Neural cell (in vitro differentiated cells): ENCODE measurements at regions not wholly inside any gene's neighbourhood (a gene's known extent, or its start where the extent isn't known, plus 50 kb on each side); places are given as distances from the start of the nearest gene placed in this dataset.

Experiments used
- H2AFZ ChIP-seq: fragments of 200-600, 300-800 bp; sonication (generic), shearing (Covaris generic); 2 replicates; pipeline ENCODE4 v1.6.0; 2014; ENCODE audit warnings: low read depth, mild to moderate bottlenecking, antibody characterized with exemption, low read length, moderate library complexity
- H3F3A ChIP-seq: fragments of 200-600 bp; shearing (Covaris generic); 2 replicates; pipeline ENCODE4 v1.6.1; 2016; ENCODE audit warnings: mild to moderate bottlenecking, moderate library complexity, mixed read lengths, antibody characterized with exemption, low read length; ENCODE audit not compliant: insufficient read depth, poor library complexity, severe bottlenecking
- H3K27ac ChIP-seq: fragments of 200-600, 300-800 bp; sonication (generic), shearing (Covaris generic); 2 replicates; pipeline ENCODE4 v1.5.1; 2014; ENCODE audit warnings: mild to moderate bottlenecking, low read length, moderate library complexity
- H3K27me3 ChIP-seq: fragments of 300-800, 200-600 bp; sonication (generic), shearing (Covaris generic); 2 replicates; pipeline ENCODE4 v1.6.0; 2014; ENCODE audit warnings: mild to moderate bottlenecking, low read depth, low read length, moderate library complexity; ENCODE audit not compliant: insufficient read depth
- H3K36me3 ChIP-seq: fragments of 300-800, 200-600 bp; sonication (generic), shearing (Covaris generic); 2 replicates; pipeline ENCODE4 v1.5.1; 2014; ENCODE audit warnings: mild to moderate bottlenecking, antibody characterized with exemption, low read length, moderate library complexity; ENCODE audit not compliant: insufficient read depth
- H3K4me2 ChIP-seq: fragments of 300-800, 200-600 bp; sonication (generic), shearing (Covaris generic); 2 replicates; pipeline ENCODE4 v1.6.0; 2014; ENCODE audit warnings: mild to moderate bottlenecking, low read length
- H3K4me3 ChIP-seq: fragments of 300-800, 200-600 bp; sonication (generic), shearing (Covaris generic); 2 replicates; pipeline ENCODE4 v1.5.1; 2014; ENCODE audit warnings: mild to moderate bottlenecking, low read length, moderate library complexity
- H3K79me2 ChIP-seq: fragments of 200-600 bp; shearing (Covaris generic); replicated peaks from 2 replicates; pipeline ENCODE4 v1.6.0; 2014; ENCODE audit warnings: mild to moderate bottlenecking, low read length, moderate library complexity; ENCODE audit not compliant: insufficient read depth
- H3K9ac ChIP-seq: fragments of 300-800, 200-600 bp; sonication (generic), shearing (Covaris generic); 2 replicates; pipeline ENCODE4 v1.6.1; 2016; ENCODE audit warnings: mild to moderate bottlenecking, low read length, mixed read lengths
- H3K9me2 ChIP-seq: fragments of 200-600 bp; shearing (Covaris generic); 2 replicates; pipeline ENCODE4 v1.6.1; 2016; ENCODE audit warnings: mild to moderate bottlenecking, low read length, mixed read lengths; ENCODE audit not compliant: insufficient read depth
- H3K9me3 ChIP-seq: fragments of 200-600, 300-800 bp; sonication (generic), shearing (Covaris generic); 2 replicates; pipeline ENCODE4 v1.6.1; 2016; ENCODE audit warnings: mild to moderate bottlenecking, mixed run types, low read length, moderate library complexity, mixed read lengths
- H4K20me1 ChIP-seq: fragments of 200-600 bp; shearing (Covaris generic); 2 replicates; pipeline ENCODE4 v1.6.1; 2016; ENCODE audit warnings: mild to moderate bottlenecking, mixed run types; ENCODE audit not compliant: insufficient read depth
- CTCF ChIP-seq: fragments of 450-650 bp; IDR thresholded peaks from 2 replicates; pipeline ENCODE4 v1.5.1; 2014; ENCODE audit warnings: antibody characterized with exemption, mild to moderate bottlenecking, moderate library complexity; ENCODE audit not compliant: poor library complexity, severe bottlenecking
- EP300 ChIP-seq: fragments of 450-650 bp; conservative IDR thresholded peaks from 2 replicates; pipeline ENCODE4 v1.6.1; 2014; ENCODE audit warnings: antibody characterized with exemption, mild to moderate bottlenecking, moderate library complexity; ENCODE audit not compliant: poor library complexity, severe bottlenecking
- EZH2 ChIP-seq: fragments of 200-600, 300-800 bp; shearing (Covaris generic), sonication (generic); IDR thresholded peaks from 2 replicates; pipeline ENCODE4 v1.6.1; 2014; ENCODE audit warnings: antibody characterized with exemption, low read length, borderline replicate concordance, mild to moderate bottlenecking; ENCODE audit not compliant: insufficient read depth, poor library complexity, severe bottlenecking
- MXI1 ChIP-seq: fragments of 450-650 bp; conservative IDR thresholded peaks from 2 replicates; pipeline ENCODE4 v1.6.1; 2014; ENCODE audit warnings: antibody characterized with exemption, mild to moderate bottlenecking; ENCODE audit not compliant: poor library complexity, severe bottlenecking
- POLR2AphosphoS5 ChIP-seq: IDR thresholded peaks from 2 replicates; pipeline ENCODE4 v1.6.1; 2012
- RAD21 ChIP-seq: fragments of 450-650 bp; conservative IDR thresholded peaks from 2 replicates; pipeline ENCODE4 v1.6.1; 2014; ENCODE audit warnings: antibody characterized with exemption, mild to moderate bottlenecking, moderate library complexity
- REST ChIP-seq: IDR thresholded peaks from 2 replicates; pipeline ENCODE4 v1.6.1; 2012; ENCODE audit warnings: borderline replicate concordance
- SMC3 ChIP-seq: fragments of 450-650 bp; conservative IDR thresholded peaks from 2 replicates; pipeline ENCODE4 v1.6.1; 2014; ENCODE audit warnings: antibody characterized with exemption, mild to moderate bottlenecking, moderate library complexity; ENCODE audit not compliant: poor library complexity
- TAF1 ChIP-seq: IDR thresholded peaks from 2 replicates; pipeline ENCODE4 v1.6.1; 2012; ENCODE audit warnings: low read depth

- TF ChIP-seq CTCF: peak; percentile 64
Measured at GRCh38 chr11:32172848-32173834, 82.3 kb downstream of the RCN1 start (continued).

- TF ChIP-seq POLR2AphosphoS5: no peak
- TF ChIP-seq TAF1: no peak
- no peak for TF ChIP-seq RAD21
- no peak for TF ChIP-seq CTCF
- TF ChIP-seq REST: no peak
- TF ChIP-seq EZH2: no peak
- no peak for TF ChIP-seq SMC3
- TF ChIP-seq EP300: no peak
- no peak for TF ChIP-seq MXI1
- no peaks in the 10 kb centered on the region for H3K27me3 ChIP-seq
Measured at GRCh38 chr11:32173977-32174376, 83.1 kb downstream of the RCN1 start.

More at GRCh38 chr11:32173977-32174376, 83.1 kb downstream of the RCN1 start:
- Histone ChIP-seq H3K27ac (no peak overlapping the region), H2AFZ (no peak overlapping the region), H3K9me2 (no peaks in the 10 kb centered on the region), H3K36me3 (no peaks in the 10 kb centered on the region), H4K20me1 (no peaks in the 10 kb centered on the region), H3K4me2 (no peak overlapping the region), H3F3A (peaks cover 3% of the 10 kb centered on the region), H3K79me2 (no peaks in the 10 kb centered on the region), H3K4me3 (no peak overlapping the region), H3K9ac (no peak overlapping the region), H3K9me3 (no peaks in the 10 kb centered on the region)
